Sigmoid colon (tissue), 4 donors: ENCODE measurements at regions not wholly inside any gene's neighbourhood (a gene's known extent, or its start where the extent isn't known, plus 50 kb on each side); places are given as distances from the start of the nearest gene placed in this dataset.

ENCODE experiments used
- CTCF ChIP-seq, 4 experiments: fragments of 450-650 bp in 3 of 4; fragments of 200-600 bp in 1 of 4; IDR thresholded peaks; one replicate each; pipeline ENCODE4 v1.5.1; 2016 to 2019; ENCODE audit warnings: antibody characterized with exemption in 4 of 4, mild to moderate bottlenecking in 3 of 4, moderate library complexity in 2 of 4
- EP300 ChIP-seq, 4 donors: sonication (generic); formaldehyde crosslinking; IDR thresholded peaks; one replicate each; pipeline ENCODE4 v1.6.1; 2017; ENCODE audit warnings: antibody characterized with exemption in 4 of 4
- POLR2A ChIP-seq, 2 donors: fragments of 450-650 bp; IDR thresholded peaks; one replicate each; pipeline ENCODE4 v1.6.1; 2016; ENCODE audit warnings: antibody characterized with exemption in 2 of 2, mild to moderate bottlenecking in 2 of 2, moderate library complexity in 2 of 2

DNA sequence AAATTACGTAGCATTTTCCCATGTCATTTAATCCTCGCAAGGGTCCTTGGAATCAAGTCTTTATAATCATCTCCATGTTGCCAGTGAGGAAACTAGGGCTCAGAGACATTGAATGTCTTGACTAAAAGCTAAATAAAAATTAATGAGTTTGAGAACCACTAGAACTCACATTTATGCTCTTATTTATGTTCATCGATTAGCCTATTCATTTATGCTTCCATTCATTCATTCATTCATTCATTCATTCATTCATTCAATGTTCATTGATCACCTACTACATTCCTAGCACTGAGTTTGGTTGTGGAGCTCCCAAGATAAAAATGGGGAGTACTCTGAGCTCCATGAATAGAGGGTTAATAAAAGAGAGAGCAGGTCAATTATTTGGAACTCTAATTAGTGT lies 59.7 kb downstream of the KCNA1 start:
- no peak for TF ChIP-seq CTCF (IDR thresholded peaks at IDR 0.05)
- no peak for TF ChIP-seq POLR2A (IDR thresholded peaks at IDR 0.05)
- TF ChIP-seq EP300 (IDR thresholded peaks at IDR 0.05) = no peak
